ENCODE measurements at regions not wholly inside any gene's neighbourhood (a gene's known extent, or its start where the extent isn't known, plus 50 kb on each side); places are given as distances from the start of the nearest gene placed in this dataset.

GRCh38 chr9:73782166-73782565 is 630.5 kb downstream of the ANXA1 start:
- no peak for DNase-seq

GRCh38 chr9:73799446-73799845 is 647.8 kb downstream of the ANXA1 start:
- no peak for DNase-seq

- DNase-seq = no peak
Measured at GRCh38 chr9:73805111-73805510, 653.4 kb downstream of the ANXA1 start.

- DNase-seq = no peak
Measured at GRCh38 chr9:73805853-73806458, 654.3 kb downstream of the ANXA1 start.

- no peak for DNase-seq
Measured at GRCh38 chr9:73806876-73807275, 655.2 kb downstream of the ANXA1 start.

GRCh38 chr9:73807952-73808351 is 656.3 kb downstream of the ANXA1 start:
- no peak for DNase-seq

GRCh38 chr9:73810585-73811215 is 659.0 kb downstream of the ANXA1 start:
- no peak for DNase-seq

- no peak for DNase-seq
Measured at GRCh38 chr9:73813546-73813945, 661.9 kb downstream of the ANXA1 start.

- DNase-seq = no peak
Measured at GRCh38 chr9:73816905-73817304, 665.2 kb downstream of the ANXA1 start.

GRCh38 chr9:73824671-73825070 is 672.5 kb upstream of the RORB start:
- DNase-seq = no peak

- no peak for DNase-seq
Measured at GRCh38 chr9:73838871-73839270, 658.3 kb upstream of the RORB start.

GRCh38 chr9:73839471-73839870 is 657.7 kb upstream of the RORB start:
- DNase-seq = no peak

- DNase-seq = no peak
Measured at GRCh38 chr9:73841018-73841417, 656.1 kb upstream of the RORB start.

- no peak for DNase-seq
Measured at GRCh38 chr9:73844135-73844534, 653.0 kb upstream of the RORB start.

GRCh38 chr9:73845539-73845938 is 651.6 kb upstream of the RORB start:
- DNase-seq = no peak

- no peak for DNase-seq
Measured at GRCh38 chr9:73845954-73846690, 651.0 kb upstream of the RORB start.

- DNase-seq = no peak
Measured at GRCh38 chr9:73847536-73847935, 649.6 kb upstream of the RORB start.

- no peak for DNase-seq
Measured at GRCh38 chr9:73853549-73853948, 643.6 kb upstream of the RORB start.

GRCh38 chr9:73855206-73855605 is 641.9 kb upstream of the RORB start:
- no peak for DNase-seq

- no peak for DNase-seq
Measured at GRCh38 chr9:73863924-73864323, 633.2 kb upstream of the RORB start.

- DNase-seq = no peak
Measured at GRCh38 chr9:73866451-73866850, 630.7 kb upstream of the RORB start.

GRCh38 chr9:73869264-73869663 is 627.9 kb upstream of the RORB start:
- peak in 1 of 5 donors; percentile 47 for DNase-seq

- no peak for DNase-seq
Measured at GRCh38 chr9:73871636-73872035, 625.5 kb upstream of the RORB start.

GRCh38 chr9:73872701-73873100 is 624.4 kb upstream of the RORB start:
- DNase-seq = no peak
